DMS 273 (cell line): ENCODE measurements at regions not wholly inside any gene's neighbourhood (a gene's known extent, or its start where the extent isn't known, plus 50 kb on each side); places are given as distances from the start of the nearest gene placed in this dataset.

Experiments used
- DNase-seq: peaks from one replicate; lab custom pipeline; 2025; ENCODE audit not compliant: unreplicated experiment; lab: John Stamatoyannopoulos, UW

- DNase-seq = no peak
Measured at GRCh38 chr2:180110469-180110868, 103.4 kb upstream of the CWC22 start.

GRCh38 chr2:180101846-180102245 is 94.7 kb upstream of the CWC22 start:
- DNase-seq = no peak

GRCh38 chr2:180099308-180099707 is 92.2 kb upstream of the CWC22 start:
- no peak for DNase-seq

GRCh38 chr2:180085144-180085543 is 78.0 kb upstream of the CWC22 start:
- no peak for DNase-seq

- DNase-seq = peak; percentile 68
Measured at GRCh38 chr2:180077295-180077906, 70.3 kb upstream of the CWC22 start.

- DNase-seq = no peak
Measured at GRCh38 chr2:180075870-180076269, 68.8 kb upstream of the CWC22 start.

- no peak for DNase-seq
Measured at GRCh38 chr2:180071797-180072196, 64.7 kb upstream of the CWC22 start.

GRCh38 chr2:180063494-180064092 is 56.5 kb upstream of the CWC22 start:
- DNase-seq = no peak

- no peak for DNase-seq
Measured at GRCh38 chr2:180062178-180062577, 55.1 kb upstream of the CWC22 start.

- no peak for DNase-seq
Measured at GRCh38 chr2:180061546-180061945, 54.4 kb upstream of the CWC22 start.

- DNase-seq = no peak
Measured at GRCh38 chr2:180061085-180061484, 54.0 kb upstream of the CWC22 start.

GRCh38 chr2:180058993-180059392 is 51.9 kb upstream of the CWC22 start:
- no peak for DNase-seq

GRCh38 chr2:180057706-180058412 is 50.8 kb upstream of the CWC22 start:
- DNase-seq = no peak
